Astrocyte (in vitro differentiated cells and primary cell): ENCODE measurements at regions not wholly inside any gene's neighbourhood (a gene's known extent, or its start where the extent isn't known, plus 50 kb on each side); places are given as distances from the start of the nearest gene placed in this dataset.
A peak's percentile ranks its signal among the peaks of the same experiment; 100 is the strongest.

Experiments
- DNase-seq: peaks from one replicate; pipeline ENCODE4 v3.0.0-alpha.2; 2010; ENCODE audit warnings: low read depth
- FAIRE-seq: peaks from 2 replicates; lab custom pipeline; 2011; peaks lifted over from hg19 to GRCh38; lab: Jason Lieb, UNC
- H2AFZ ChIP-seq: 2 replicates; pipeline ENCODE4 v1.6.0; 2012; ENCODE audit warnings: low read depth, low read length, inconsistent platforms
- H3K27ac ChIP-seq: 2 replicates; pipeline ENCODE4 v1.5.1; 2011; ENCODE audit warnings: low read depth, low read length, inconsistent platforms
- H3K27me3 ChIP-seq: 2 replicates; pipeline ENCODE4 v1.6.0; 2011; ENCODE audit warnings: low read length, inconsistent platforms; ENCODE audit not compliant: insufficient read depth
- H3K36me3 ChIP-seq: 2 replicates; pipeline ENCODE4 v1.5.1; 2011; ENCODE audit warnings: low read length, inconsistent platforms; ENCODE audit not compliant: insufficient read depth
- H3K4me1 ChIP-seq: 2 replicates; pipeline ENCODE4 v1.5.1; 2011; ENCODE audit warnings: low read length, inconsistent platforms; ENCODE audit not compliant: insufficient read depth
- H3K4me2 ChIP-seq: 2 replicates; pipeline ENCODE4 v1.6.0; 2012; ENCODE audit warnings: low read length, inconsistent platforms
- H3K4me3 ChIP-seq: 2 replicates; pipeline ENCODE4 v1.5.1; 2011; ENCODE audit warnings: low read depth, mild to moderate bottlenecking, low read length, inconsistent platforms; ENCODE audit not compliant: insufficient read depth
- H3K79me2 ChIP-seq: 2 replicates; pipeline ENCODE4 v1.6.0; 2012; ENCODE audit warnings: mild to moderate bottlenecking, low read length, inconsistent platforms; ENCODE audit not compliant: insufficient read depth
- H3K9ac ChIP-seq: 2 replicates; pipeline ENCODE4 v1.6.0; 2012; ENCODE audit warnings: mild to moderate bottlenecking, low read length, inconsistent platforms
- H3K9me3 ChIP-seq: 2 replicates; pipeline ENCODE4 v1.5.1; 2012; ENCODE audit warnings: low read depth, mild to moderate bottlenecking, low read length, inconsistent platforms; ENCODE audit not compliant: insufficient read depth
- H4K20me1 ChIP-seq: 2 replicates; pipeline ENCODE4 v1.6.0; 2012; ENCODE audit warnings: low read length, inconsistent platforms; ENCODE audit not compliant: insufficient read depth
- H3K27ac Mint-ChIP-seq: one replicate; pipeline ENCODE4 v1.8.0; 2021; ENCODE audit warnings: mild to moderate bottlenecking, mixed read lengths; ENCODE audit not compliant: unreplicated experiment
- H3K27me3 Mint-ChIP-seq: one replicate; pipeline ENCODE4 v1.8.0; 2021; ENCODE audit warnings: low read depth, mixed read lengths; ENCODE audit not compliant: unreplicated experiment
- H3K36me3 Mint-ChIP-seq: one replicate; pipeline ENCODE4 v1.8.0; 2021; ENCODE audit warnings: low read depth, mixed read lengths; ENCODE audit not compliant: unreplicated experiment
- H3K4me1 Mint-ChIP-seq: one replicate; pipeline ENCODE4 v1.8.0; 2021; ENCODE audit warnings: low read depth, mixed read lengths; ENCODE audit not compliant: unreplicated experiment
- H3K4me3 Mint-ChIP-seq: one replicate; pipeline ENCODE4 v1.8.0; 2021; ENCODE audit warnings: mild to moderate bottlenecking, moderate library complexity, mixed read lengths; ENCODE audit not compliant: unreplicated experiment
- H3K9me3 Mint-ChIP-seq: one replicate; pipeline ENCODE4 v1.8.0; 2021; ENCODE audit warnings: mild to moderate bottlenecking, mixed read lengths; ENCODE audit not compliant: unreplicated experiment
- EZH2 ChIP-seq: IDR thresholded peaks from 2 replicates; pipeline ENCODE4 v1.6.1; 2012; ENCODE audit warnings: mild to moderate bottlenecking, low read length, inconsistent platforms; ENCODE audit not compliant: insufficient read depth
- TF ChIP-seq, protein P1 (sequence below): IDR thresholded peaks from 2 replicates; pipeline ENCODE4 v1.5.1; 2011; ENCODE audit warnings: low read depth, mild to moderate bottlenecking, inconsistent platforms, low read length, moderate library complexity; ENCODE audit not compliant: insufficient read depth

DNA sequence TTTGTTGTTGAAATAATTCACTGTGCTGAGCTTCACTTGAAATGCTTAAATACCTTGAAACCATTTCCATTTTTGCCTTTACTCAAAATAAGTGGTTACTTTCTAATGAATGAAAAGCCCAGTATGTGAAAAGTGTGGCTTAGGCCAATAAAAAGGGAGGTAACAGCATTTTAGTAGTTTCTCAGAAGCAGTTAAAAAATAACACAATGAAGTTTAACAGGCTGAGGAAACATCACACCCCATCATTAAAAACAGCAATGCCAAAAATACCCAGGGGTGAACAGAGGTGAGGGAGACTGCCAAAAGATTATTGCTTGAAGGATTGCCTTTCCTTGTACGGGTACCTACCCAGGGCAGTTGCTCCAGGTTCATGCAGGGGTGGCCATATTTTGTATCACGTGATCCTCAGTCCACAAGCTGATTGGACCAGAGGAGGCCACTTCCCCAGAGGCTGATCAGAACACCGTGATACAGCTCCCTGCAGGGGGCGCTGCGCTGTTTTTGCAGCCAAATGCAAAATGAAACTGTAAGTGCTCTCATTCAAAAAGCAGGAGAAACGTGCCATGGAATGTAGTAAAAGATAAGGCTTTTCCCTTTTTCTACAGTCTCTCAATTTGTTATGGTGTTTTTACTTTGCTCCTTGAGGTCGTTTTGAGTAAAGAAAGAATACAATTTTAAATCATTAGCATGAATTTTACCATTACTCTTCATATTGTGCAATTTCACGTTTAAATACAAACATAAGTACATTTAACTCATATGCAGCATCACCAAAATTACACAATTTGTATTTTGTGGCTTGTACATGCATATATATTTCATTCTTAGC, 70.2 kb upstream of the SH3BP4 start:
- H3K4me3 ChIP-seq, result peak overlapping the region; percentile 1
- DNase-seq, result peak; percentile 85
- H3K4me3 Mint-ChIP-seq, result no peak overlapping the region

DNA sequence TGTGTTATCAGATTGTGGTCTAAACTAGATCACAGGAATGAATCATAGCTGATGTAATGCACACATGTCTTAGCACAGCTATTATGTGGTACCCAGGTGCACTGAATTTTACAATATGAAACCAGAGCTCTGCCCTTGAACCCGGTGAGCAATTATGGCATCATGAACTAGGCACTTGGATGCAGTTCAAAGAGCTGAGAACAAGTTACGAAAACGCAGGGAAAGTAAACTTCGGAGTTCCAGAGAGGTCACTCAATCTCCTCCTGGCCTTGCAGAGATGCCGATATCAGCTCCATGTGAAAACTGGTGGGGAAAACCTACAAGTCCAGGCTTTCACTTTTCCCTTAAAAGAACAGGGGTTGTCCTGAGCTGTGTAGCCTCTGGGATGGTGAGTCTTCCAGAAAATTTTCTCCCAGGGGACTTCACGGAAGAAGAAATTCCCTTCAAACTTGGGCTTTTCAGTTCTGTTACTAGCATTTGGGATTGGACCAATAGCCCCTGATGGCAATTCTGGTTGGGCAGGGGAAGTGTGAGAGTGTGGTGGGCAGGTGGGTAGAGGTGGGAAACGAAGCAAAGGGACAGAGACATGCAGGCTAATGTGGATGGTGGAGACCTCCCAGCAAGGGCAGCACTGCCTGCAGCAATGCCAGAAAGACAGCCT, 71.1 kb upstream of the SH3BP4 start:
- Histone ChIP-seq H3K4me1 (peaks cover 20% of the 10 kb centered on the region), H3K4me3 (peak overlapping the region; percentile 3), H3K36me3 (no peaks in the 10 kb centered on the region), H3K27me3 (no peaks in the 10 kb centered on the region), H3K4me2 (peak overlapping the region; percentile 80), H4K20me1 (no peaks in the 10 kb centered on the region), H3K79me2 (no peaks in the 10 kb centered on the region), H3K9ac (peak overlapping the region; percentile 82), H3K27ac (peak overlapping the region; percentile 94), H2AFZ (no peak overlapping the region), H3K9me3 (no peaks in the 10 kb centered on the region)
- Mint-ChIP-seq H3K27me3 (no peaks in the 10 kb centered on the region), H3K9me3 (peaks cover 14% of the 10 kb centered on the region), H3K4me1 (peaks cover 25% of the 10 kb centered on the region), H3K27ac (peak overlapping the region; percentile 95), H3K4me3 (no peak overlapping the region), H3K36me3 (no peaks in the 10 kb centered on the region)
- TF ChIP-seq, protein P1, sequence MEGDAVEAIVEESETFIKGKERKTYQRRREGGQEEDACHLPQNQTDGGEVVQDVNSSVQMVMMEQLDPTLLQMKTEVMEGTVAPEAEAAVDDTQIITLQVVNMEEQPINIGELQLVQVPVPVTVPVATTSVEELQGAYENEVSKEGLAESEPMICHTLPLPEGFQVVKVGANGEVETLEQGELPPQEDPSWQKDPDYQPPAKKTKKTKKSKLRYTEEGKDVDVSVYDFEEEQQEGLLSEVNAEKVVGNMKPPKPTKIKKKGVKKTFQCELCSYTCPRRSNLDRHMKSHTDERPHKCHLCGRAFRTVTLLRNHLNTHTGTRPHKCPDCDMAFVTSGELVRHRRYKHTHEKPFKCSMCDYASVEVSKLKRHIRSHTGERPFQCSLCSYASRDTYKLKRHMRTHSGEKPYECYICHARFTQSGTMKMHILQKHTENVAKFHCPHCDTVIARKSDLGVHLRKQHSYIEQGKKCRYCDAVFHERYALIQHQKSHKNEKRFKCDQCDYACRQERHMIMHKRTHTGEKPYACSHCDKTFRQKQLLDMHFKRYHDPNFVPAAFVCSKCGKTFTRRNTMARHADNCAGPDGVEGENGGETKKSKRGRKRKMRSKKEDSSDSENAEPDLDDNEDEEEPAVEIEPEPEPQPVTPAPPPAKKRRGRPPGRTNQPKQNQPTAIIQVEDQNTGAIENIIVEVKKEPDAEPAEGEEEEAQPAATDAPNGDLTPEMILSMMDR, result no peak
- no peak for TF ChIP-seq EZH2
- DNase-seq, result peak; percentile 99
- no peak for FAIRE-seq

More for the DNA sequence above, 70.2 kb upstream of the SH3BP4 start:
- Mint-ChIP-seq H3K27me3 (no peaks in the 10 kb centered on the region), H3K4me1 (peaks cover 25% of the 10 kb centered on the region), H3K27ac (peak overlapping the region; percentile 95), H3K36me3 (no peaks in the 10 kb centered on the region), H3K9me3 (peaks cover 8% of the 10 kb centered on the region)
- TF ChIP-seq, protein P1, result peak; percentile 89
- no peak for TF ChIP-seq EZH2
- H3K27me3 ChIP-seq, result no peaks in the 10 kb centered on the region
- no peaks in the 10 kb centered on the region for H4K20me1 ChIP-seq
- peak; percentile 63 for FAIRE-seq
- H3K4me1 ChIP-seq, result peaks cover 20% of the 10 kb centered on the region
- peak overlapping the region; percentile 94 for H3K27ac ChIP-seq
- H2AFZ ChIP-seq, result peak overlapping the region; percentile 9
- no peaks in the 10 kb centered on the region for H3K79me2 ChIP-seq
- peak overlapping the region; percentile 82 for H3K9ac ChIP-seq
- H3K9me3 ChIP-seq, result no peaks in the 10 kb centered on the region
- no peaks in the 10 kb centered on the region for H3K36me3 ChIP-seq
- H3K4me2 ChIP-seq, result peak overlapping the region; percentile 80
